ENCODE measurements at regions not wholly inside any gene's neighbourhood (a gene's known extent, or its start where the extent isn't known, plus 50 kb on each side); places are given as distances from the start of the nearest gene placed in this dataset.

DNA sequence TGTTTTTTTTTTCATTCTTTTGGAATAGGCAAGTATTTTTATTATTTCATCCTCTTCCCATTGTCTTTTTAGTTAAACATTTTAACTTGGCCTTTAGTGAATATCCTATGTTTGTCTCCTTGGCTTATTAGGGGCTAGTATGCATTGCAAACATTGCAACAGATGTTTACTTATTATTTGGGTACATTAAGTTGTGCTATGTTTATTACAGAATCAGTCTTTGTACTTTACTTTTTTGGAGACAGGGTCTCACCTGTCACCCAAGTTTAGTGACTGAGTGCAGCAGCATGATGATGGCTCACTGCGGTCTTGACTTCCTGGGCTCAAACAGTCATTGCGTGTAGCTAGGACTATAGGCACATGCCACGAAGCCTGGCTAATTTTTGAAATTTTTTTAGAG lies 51.1 kb upstream of the NUDT6 start:
- no peaks in the 10 kb centered on the region for H3K27me3 ChIP-seq (ENCODE audit: control insufficient read depth, insufficient read depth, low read length, poor library complexity, severe bottlenecking)
- peaks cover 16% of the 10 kb centered on the region for H3K36me3 ChIP-seq (ENCODE audit: control insufficient read depth, insufficient read depth, low read length)
- 93 to 95% methylated on average over 3 of the region's 3 CpGs for WGBS, 2 experiments
- no peaks in the 10 kb centered on the region for H3K9me3 ChIP-seq (ENCODE audit: control insufficient read depth, low read length)
- H3K4me3 ChIP-seq (ENCODE audit: insufficient read depth, low read depth, low read length) = no peak overlapping the region
- no peaks in the 10 kb centered on the region for H3K4me1 ChIP-seq (ENCODE audit: control insufficient read depth, insufficient read depth, low read length)
- no peak overlapping the region for H3K27ac ChIP-seq (ENCODE audit: insufficient read depth, low read depth, low read length, poor library complexity, severe bottlenecking)

DNA sequence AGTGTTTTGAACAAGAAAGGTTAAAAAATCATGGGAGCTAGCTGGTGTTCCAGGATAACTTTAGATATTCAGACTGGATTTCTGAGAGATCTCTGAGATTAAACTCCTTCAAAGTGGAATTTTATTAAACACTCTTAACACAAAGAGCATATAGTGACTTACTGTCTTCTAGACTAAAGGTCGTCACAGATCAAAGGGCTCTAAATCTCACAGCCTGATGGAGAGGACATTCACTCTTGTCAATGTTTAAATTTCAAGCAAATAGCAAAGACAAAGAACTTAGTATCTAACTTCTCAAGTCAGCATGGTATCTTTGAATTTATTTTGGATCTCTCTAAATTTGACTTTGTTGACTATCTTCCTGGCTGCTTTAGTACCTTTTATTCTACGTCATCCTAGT lies 53.7 kb upstream of the NUDT6 start:
- Histone ChIP-seq H3K27ac (ENCODE audit: insufficient read depth, low read depth, low read length, poor library complexity, severe bottlenecking) (no peak overlapping the region), H3K4me3 (ENCODE audit: insufficient read depth, low read depth, low read length) (no peak overlapping the region), H3K9me3 (ENCODE audit: control insufficient read depth, low read length) (no peaks in the 10 kb centered on the region), H3K4me1 (ENCODE audit: control insufficient read depth, insufficient read depth, low read length) (no peaks in the 10 kb centered on the region), H3K36me3 (ENCODE audit: control insufficient read depth, insufficient read depth, low read length) (peaks cover 22% of the 10 kb centered on the region), H3K27me3 (ENCODE audit: control insufficient read depth, insufficient read depth, low read length, poor library complexity, severe bottlenecking) (no peaks in the 10 kb centered on the region)
- 91 to 94% methylated on average over 2 of the region's 2 CpGs for WGBS, 2 experiments

GRCh38 chr4:122977103-122977502 lies 54.7 kb upstream of the NUDT6 start:
- no peak overlapping the region for H3K27ac ChIP-seq (ENCODE audit: insufficient read depth, low read depth, low read length, poor library complexity, severe bottlenecking)
- no peak overlapping the region for H3K4me3 ChIP-seq (ENCODE audit: insufficient read depth, low read depth, low read length)
- WGBS, 2 experiments = 95 to 97% methylated on average over 9 of the region's 9 CpGs
- H3K4me1 ChIP-seq (ENCODE audit: control insufficient read depth, insufficient read depth, low read length) = no peaks in the 10 kb centered on the region
- no peaks in the 10 kb centered on the region for H3K27me3 ChIP-seq (ENCODE audit: control insufficient read depth, insufficient read depth, low read length, poor library complexity, severe bottlenecking)
- H3K36me3 ChIP-seq (ENCODE audit: control insufficient read depth, insufficient read depth, low read length) = peaks cover 22% of the 10 kb centered on the region
- no peaks in the 10 kb centered on the region for H3K9me3 ChIP-seq (ENCODE audit: control insufficient read depth, low read length)

DNA sequence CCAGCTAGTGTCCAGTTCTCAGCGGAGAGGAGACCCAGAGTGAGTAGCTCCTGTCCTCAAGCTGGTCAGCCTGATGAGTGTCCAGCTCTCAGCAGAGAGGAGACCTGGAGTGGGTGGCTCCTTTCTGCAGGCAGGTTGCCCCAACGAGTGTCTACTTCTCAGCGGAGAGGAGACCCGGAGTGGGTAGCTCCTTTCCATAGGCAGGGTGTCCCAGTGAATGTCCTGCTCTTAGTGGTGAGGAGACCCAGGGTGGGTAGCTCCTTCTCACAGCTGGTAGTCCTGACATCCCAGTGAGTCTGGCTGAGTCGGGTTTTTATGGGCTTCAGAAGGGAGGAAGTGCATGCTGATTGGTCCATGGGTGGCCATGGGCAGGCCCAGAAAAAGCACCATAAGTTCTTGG lies 55.7 kb upstream of the NUDT6 start:
- Histone ChIP-seq H3K4me1 (ENCODE audit: control insufficient read depth, insufficient read depth, low read length) (no peaks in the 10 kb centered on the region), H3K27ac (ENCODE audit: insufficient read depth, low read depth, low read length, poor library complexity, severe bottlenecking) (no peak overlapping the region), H3K36me3 (ENCODE audit: control insufficient read depth, insufficient read depth, low read length) (peaks cover 22% of the 10 kb centered on the region), H3K27me3 (ENCODE audit: control insufficient read depth, insufficient read depth, low read length, poor library complexity, severe bottlenecking) (no peaks in the 10 kb centered on the region), H3K4me3 (ENCODE audit: insufficient read depth, low read depth, low read length) (no peak overlapping the region), H3K9me3 (ENCODE audit: control insufficient read depth, low read length) (no peaks in the 10 kb centered on the region)
- 93 to 96% methylated on average over 5 of the region's 5 CpGs for WGBS, 2 experiments

GRCh38 chr4:122978789-122979188 lies 56.4 kb upstream of the NUDT6 start:
- Histone ChIP-seq H3K36me3 (ENCODE audit: control insufficient read depth, insufficient read depth, low read length) (peaks cover 22% of the 10 kb centered on the region), H3K27ac (ENCODE audit: insufficient read depth, low read depth, low read length, poor library complexity, severe bottlenecking) (no peak overlapping the region), H3K9me3 (ENCODE audit: control insufficient read depth, low read length) (no peaks in the 10 kb centered on the region), H3K4me3 (ENCODE audit: insufficient read depth, low read depth, low read length) (no peak overlapping the region), H3K4me1 (ENCODE audit: control insufficient read depth, insufficient read depth, low read length) (no peaks in the 10 kb centered on the region), H3K27me3 (ENCODE audit: control insufficient read depth, insufficient read depth, low read length, poor library complexity, severe bottlenecking) (no peaks in the 10 kb centered on the region)
- 97% methylated on average over 5 of the region's 5 CpGs for WGBS, 2 experiments

DNA sequence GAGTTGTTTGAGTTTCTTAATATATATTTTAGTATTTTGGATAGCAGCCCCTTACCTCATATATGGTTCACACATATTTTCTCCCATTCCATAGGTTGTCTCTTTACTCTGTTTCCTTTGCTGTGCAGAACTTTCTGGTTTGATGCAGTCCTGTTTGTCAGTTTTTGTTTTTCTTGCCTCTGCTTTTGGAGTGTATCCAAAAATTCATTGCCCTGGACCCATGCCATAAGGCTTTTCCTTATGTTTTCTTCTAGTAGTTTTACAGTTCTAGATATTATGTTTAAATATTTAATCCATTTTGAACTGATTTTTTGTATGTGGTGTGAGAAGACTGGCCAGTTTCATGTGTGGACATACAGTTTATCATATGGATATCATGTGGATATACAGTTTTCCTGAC lies 58.5 kb upstream of the NUDT6 start:
- H3K4me1 ChIP-seq (ENCODE audit: control insufficient read depth, insufficient read depth, low read length) = no peaks in the 10 kb centered on the region
- H3K9me3 ChIP-seq (ENCODE audit: control insufficient read depth, low read length) = no peaks in the 10 kb centered on the region
- H3K4me3 ChIP-seq (ENCODE audit: insufficient read depth, low read depth, low read length) = no peak overlapping the region
- no peaks in the 10 kb centered on the region for H3K27me3 ChIP-seq (ENCODE audit: control insufficient read depth, insufficient read depth, low read length, poor library complexity, severe bottlenecking)
- peaks cover 22% of the 10 kb centered on the region for H3K36me3 ChIP-seq (ENCODE audit: control insufficient read depth, insufficient read depth, low read length)
- H3K27ac ChIP-seq (ENCODE audit: insufficient read depth, low read depth, low read length, poor library complexity, severe bottlenecking) = no peak overlapping the region

DNA sequence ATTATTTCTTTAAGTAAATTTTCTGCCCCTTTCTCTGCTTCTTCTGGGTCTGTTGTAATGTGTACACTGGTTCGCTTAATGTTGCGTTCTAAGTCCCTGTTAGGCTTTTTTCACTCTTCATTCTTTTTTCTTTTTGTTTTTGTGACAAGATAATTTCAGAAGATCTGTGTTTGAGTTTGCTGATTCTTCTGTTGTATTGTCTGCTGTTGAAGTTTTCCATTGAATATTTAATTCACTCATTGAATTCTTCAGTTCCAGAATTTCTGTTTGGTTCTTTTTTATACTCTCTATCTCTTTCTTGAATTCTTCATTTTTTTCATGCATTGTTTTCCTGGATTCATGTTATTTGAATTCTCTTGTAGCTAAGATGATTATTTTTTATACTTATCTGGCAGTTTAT lies 66.3 kb upstream of the NUDT6 start:
- 100% methylated on average over 1 to 2 of the region's 2 CpGs for WGBS, 2 experiments
- H3K9me3 ChIP-seq (ENCODE audit: control insufficient read depth, low read length) = no peaks in the 10 kb centered on the region
- H3K27me3 ChIP-seq (ENCODE audit: control insufficient read depth, insufficient read depth, low read length, poor library complexity, severe bottlenecking) = no peaks in the 10 kb centered on the region
- H3K27ac ChIP-seq (ENCODE audit: insufficient read depth, low read depth, low read length, poor library complexity, severe bottlenecking) = no peak overlapping the region
- H3K4me1 ChIP-seq (ENCODE audit: control insufficient read depth, insufficient read depth, low read length) = no peaks in the 10 kb centered on the region
- H3K36me3 ChIP-seq (ENCODE audit: control insufficient read depth, insufficient read depth, low read length) = peaks cover 9% of the 10 kb centered on the region
- H3K4me3 ChIP-seq (ENCODE audit: insufficient read depth, low read depth, low read length) = no peak overlapping the region

DNA sequence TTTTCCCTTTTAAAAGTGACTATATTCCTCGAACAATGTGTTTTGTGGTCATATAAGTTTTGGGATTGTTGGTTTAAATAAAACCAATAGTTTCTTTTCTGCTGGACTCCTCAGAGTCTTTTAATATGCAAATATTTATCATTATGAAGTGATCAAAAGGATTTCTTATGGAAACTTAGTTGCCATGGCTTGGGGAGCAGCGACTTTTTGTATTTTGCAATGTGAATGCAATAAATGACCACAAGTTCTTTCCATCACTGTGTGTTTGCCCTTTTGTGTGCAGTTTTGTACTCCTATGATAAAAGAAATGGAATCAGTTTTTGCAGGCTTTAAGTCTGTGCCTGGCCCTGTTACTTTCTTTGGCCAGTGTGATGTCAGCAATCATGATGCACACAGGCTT lies 68.5 kb upstream of the NUDT6 start:
- 100% methylated on average over 2 of the region's 2 CpGs for WGBS, 2 experiments
- H3K27me3 ChIP-seq (ENCODE audit: control insufficient read depth, insufficient read depth, low read length, poor library complexity, severe bottlenecking) = no peaks in the 10 kb centered on the region
- H3K4me1 ChIP-seq (ENCODE audit: control insufficient read depth, insufficient read depth, low read length) = no peaks in the 10 kb centered on the region
- H3K9me3 ChIP-seq (ENCODE audit: control insufficient read depth, low read length) = no peaks in the 10 kb centered on the region
- H3K4me3 ChIP-seq (ENCODE audit: insufficient read depth, low read depth, low read length) = no peak overlapping the region
- H3K27ac ChIP-seq (ENCODE audit: insufficient read depth, low read depth, low read length, poor library complexity, severe bottlenecking) = no peak overlapping the region
- H3K36me3 ChIP-seq (ENCODE audit: control insufficient read depth, insufficient read depth, low read length) = peaks cover 9% of the 10 kb centered on the region

GRCh38 chr4:122992057-122992456 lies 69.7 kb upstream of the NUDT6 start:
- H3K4me3 ChIP-seq (ENCODE audit: insufficient read depth, low read depth, low read length) = no peak overlapping the region
- H3K27me3 ChIP-seq (ENCODE audit: control insufficient read depth, insufficient read depth, low read length, poor library complexity, severe bottlenecking) = no peaks in the 10 kb centered on the region
- no peak overlapping the region for H3K27ac ChIP-seq (ENCODE audit: insufficient read depth, low read depth, low read length, poor library complexity, severe bottlenecking)
- no peaks in the 10 kb centered on the region for H3K4me1 ChIP-seq (ENCODE audit: control insufficient read depth, insufficient read depth, low read length)
- H3K9me3 ChIP-seq (ENCODE audit: control insufficient read depth, low read length) = no peaks in the 10 kb centered on the region
- H3K36me3 ChIP-seq (ENCODE audit: control insufficient read depth, insufficient read depth, low read length) = peaks cover 9% of the 10 kb centered on the region

DNA sequence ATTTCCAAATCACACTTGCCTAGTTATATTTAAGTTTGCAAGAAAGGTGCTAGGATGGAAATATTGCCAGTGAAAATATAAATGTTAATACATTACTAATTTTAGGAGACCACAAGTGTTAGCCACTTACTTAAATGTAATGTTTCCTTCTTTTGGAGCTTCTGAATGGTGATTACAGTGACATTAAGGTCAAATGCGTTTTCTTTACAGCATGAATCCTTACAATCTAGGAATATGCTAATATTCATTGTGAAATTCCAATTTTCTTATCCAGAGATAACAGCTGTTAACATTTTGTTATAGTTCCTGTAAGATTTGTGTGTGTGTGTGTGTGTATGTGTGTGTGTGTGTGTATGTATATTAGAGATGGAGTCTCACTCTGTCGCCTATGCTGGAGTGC lies 70.2 kb upstream of the NUDT6 start:
- Histone ChIP-seq H3K27ac (ENCODE audit: insufficient read depth, low read depth, low read length, poor library complexity, severe bottlenecking) (no peak overlapping the region), H3K9me3 (ENCODE audit: control insufficient read depth, low read length) (no peaks in the 10 kb centered on the region), H3K27me3 (ENCODE audit: control insufficient read depth, insufficient read depth, low read length, poor library complexity, severe bottlenecking) (no peaks in the 10 kb centered on the region), H3K36me3 (ENCODE audit: control insufficient read depth, insufficient read depth, low read length) (peaks cover 9% of the 10 kb centered on the region), H3K4me1 (ENCODE audit: control insufficient read depth, insufficient read depth, low read length) (no peaks in the 10 kb centered on the region), H3K4me3 (ENCODE audit: insufficient read depth, low read depth, low read length) (no peak overlapping the region)
- WGBS, 2 experiments = 78 to 97% methylated on average over 1 to 2 of the region's 2 CpGs

- Histone ChIP-seq H3K9me3 (ENCODE audit: control insufficient read depth, low read length) (no peaks in the 10 kb centered on the region), H3K4me3 (ENCODE audit: insufficient read depth, low read depth, low read length) (no peak overlapping the region), H3K27me3 (ENCODE audit: control insufficient read depth, insufficient read depth, low read length, poor library complexity, severe bottlenecking) (no peaks in the 10 kb centered on the region), H3K27ac (ENCODE audit: insufficient read depth, low read depth, low read length, poor library complexity, severe bottlenecking) (no peak overlapping the region), H3K4me1 (ENCODE audit: control insufficient read depth, insufficient read depth, low read length) (no peaks in the 10 kb centered on the region), H3K36me3 (ENCODE audit: control insufficient read depth, insufficient read depth, low read length) (no peaks in the 10 kb centered on the region)
- WGBS, 2 experiments = 84 to 93% methylated on average over 1 of the region's 1 CpG
Observed at GRCh38 chr4:122996350-122996749, 74.0 kb upstream of the NUDT6 start.

Data from ectodermal cell (in vitro differentiated cells).